Ishikawa (cell line): ENCODE measurements at regions not wholly inside any gene's neighbourhood (a gene's known extent, or its start where the extent isn't known, plus 50 kb on each side); places are given as distances from the start of the nearest gene placed in this dataset.

Source experiments
- CEBPB ChIP-seq: IDR thresholded peaks from 2 replicates; pipeline ENCODE4 v1.6.1; 2012
- CREB1 ChIP-seq: IDR thresholded peaks from 2 replicates; pipeline ENCODE4 v1.6.1; 2012; ENCODE audit warnings: low read depth
- EGR1 ChIP-seq: IDR thresholded peaks from 2 replicates; pipeline ENCODE4 v1.6.1; 2012
- EP300 ChIP-seq: IDR thresholded peaks from 2 replicates; pipeline ENCODE4 v1.6.1; 2012; ENCODE audit warnings: borderline replicate concordance
- FOXM1 ChIP-seq: IDR thresholded peaks from 2 replicates; pipeline ENCODE4 v1.6.1; 2012; ENCODE audit warnings: low read depth, borderline replicate concordance
- NFIC ChIP-seq: IDR thresholded peaks from 2 replicates; pipeline ENCODE4 v1.6.1; 2012
- RAD21 ChIP-seq: IDR thresholded peaks from 2 replicates; pipeline ENCODE4 v1.6.1; 2012; ENCODE audit warnings: low read depth
- TAF1 ChIP-seq: IDR thresholded peaks from 2 replicates; pipeline ENCODE4 v1.6.1; 2012; ENCODE audit warnings: low read depth, mild to moderate bottlenecking
- TCF12 ChIP-seq: IDR thresholded peaks from 2 replicates; pipeline ENCODE4 v1.6.1; 2012; ENCODE audit warnings: low read depth
- TEAD4 ChIP-seq: IDR thresholded peaks from 2 replicates; pipeline ENCODE4 v1.6.1; 2012
- YY1 ChIP-seq: IDR thresholded peaks from 2 replicates; pipeline ENCODE4 v1.6.1; 2012; ENCODE audit warnings: low read depth
- ZBTB7A ChIP-seq: IDR thresholded peaks from 2 replicates; pipeline ENCODE4 v1.6.1; 2012; ENCODE audit warnings: low read depth
- TF ChIP-seq, protein P1 (sequence below): IDR thresholded peaks from 2 replicates; pipeline ENCODE4 v1.6.1; 2012
- TF ChIP-seq, protein P2 (sequence below): IDR thresholded peaks from 2 replicates; pipeline ENCODE4 v1.6.1; 2012
- TF ChIP-seq, protein P3 (sequence below): IDR thresholded peaks from 2 replicates; pipeline ENCODE4 v1.6.1; 2012; ENCODE audit warnings: low read depth, mild to moderate bottlenecking

DNA sequence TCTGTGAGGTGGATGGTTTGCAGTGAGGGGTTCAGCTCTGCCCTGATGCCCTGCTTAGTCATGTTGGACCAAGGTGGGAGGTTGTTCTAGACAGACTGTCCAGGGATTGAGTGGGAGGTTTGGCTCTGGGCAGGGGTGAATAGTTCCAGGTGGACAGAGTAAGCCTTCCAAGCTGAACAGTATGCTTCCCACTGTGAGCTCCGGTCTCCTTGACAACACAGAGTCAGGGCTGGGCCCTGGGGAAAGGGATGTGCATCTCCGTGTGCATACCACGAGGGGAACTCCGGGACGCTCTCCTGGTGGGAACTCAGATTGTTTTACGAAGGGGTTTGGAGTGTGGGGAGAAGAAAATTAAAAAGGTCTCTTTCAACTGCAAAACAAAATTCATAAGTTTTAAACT is 174.7 kb downstream of the DHX35 start:
- TF ChIP-seq EP300 (no peak), ZBTB7A (no peak), EGR1 (no peak), RAD21 (no peak), CEBPB (no peak), TEAD4 (no peak), YY1 (no peak), TCF12 (no peak)
- TF ChIP-seq, protein P1, sequence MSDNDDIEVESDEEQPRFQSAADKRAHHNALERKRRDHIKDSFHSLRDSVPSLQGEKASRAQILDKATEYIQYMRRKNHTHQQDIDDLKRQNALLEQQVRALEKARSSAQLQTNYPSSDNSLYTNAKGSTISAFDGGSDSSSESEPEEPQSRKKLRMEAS = no peak
- TF ChIP-seq, protein P2, sequence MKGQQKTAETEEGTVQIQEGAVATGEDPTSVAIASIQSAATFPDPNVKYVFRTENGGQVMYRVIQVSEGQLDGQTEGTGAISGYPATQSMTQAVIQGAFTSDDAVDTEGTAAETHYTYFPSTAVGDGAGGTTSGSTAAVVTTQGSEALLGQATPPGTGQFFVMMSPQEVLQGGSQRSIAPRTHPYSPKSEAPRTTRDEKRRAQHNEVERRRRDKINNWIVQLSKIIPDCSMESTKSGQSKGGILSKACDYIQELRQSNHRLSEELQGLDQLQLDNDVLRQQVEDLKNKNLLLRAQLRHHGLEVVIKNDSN = no peak

DNA sequence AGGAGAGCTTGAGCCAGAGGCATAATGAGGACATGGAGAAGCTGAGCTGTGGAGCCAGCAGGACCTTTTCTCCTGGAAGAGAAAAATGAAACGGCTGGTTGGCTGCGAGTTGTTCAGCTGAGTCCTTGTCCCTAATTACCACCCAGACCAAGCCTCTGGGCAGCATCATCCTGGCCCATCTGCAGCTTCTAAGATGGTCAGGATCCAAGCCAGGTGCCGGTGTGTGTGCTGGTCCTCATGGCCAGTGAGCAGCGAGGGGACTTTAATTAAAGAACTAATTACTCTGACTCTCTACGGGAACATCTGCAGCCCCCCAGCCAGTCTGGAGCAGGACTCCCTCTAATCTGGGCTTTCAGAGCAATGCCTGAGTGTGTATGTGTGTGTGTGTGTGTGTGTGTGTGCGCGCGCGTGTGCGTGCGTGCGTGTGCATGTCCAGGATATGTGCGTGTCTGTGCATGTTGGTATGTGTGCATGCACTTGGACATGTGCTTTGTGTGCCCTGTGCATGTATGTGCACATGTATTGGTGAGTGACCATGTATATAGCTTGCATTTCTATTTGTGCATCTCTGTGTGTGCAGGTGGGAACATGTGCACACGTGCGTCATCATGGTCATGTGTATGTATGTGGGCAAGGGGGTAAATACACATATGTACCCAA is 173.9 kb downstream of the DHX35 start:
- TF ChIP-seq TCF12 (no peak), YY1 (no peak), CREB1 (no peak), EP300 (no peak), TAF1 (no peak), RAD21 (no peak), TEAD4 (no peak), ZBTB7A (no peak), EGR1 (no peak), FOXM1 (no peak), NFIC (no peak), CEBPB (no peak)
- TF ChIP-seq, protein P2 = no peak
- TF ChIP-seq, protein P3, sequence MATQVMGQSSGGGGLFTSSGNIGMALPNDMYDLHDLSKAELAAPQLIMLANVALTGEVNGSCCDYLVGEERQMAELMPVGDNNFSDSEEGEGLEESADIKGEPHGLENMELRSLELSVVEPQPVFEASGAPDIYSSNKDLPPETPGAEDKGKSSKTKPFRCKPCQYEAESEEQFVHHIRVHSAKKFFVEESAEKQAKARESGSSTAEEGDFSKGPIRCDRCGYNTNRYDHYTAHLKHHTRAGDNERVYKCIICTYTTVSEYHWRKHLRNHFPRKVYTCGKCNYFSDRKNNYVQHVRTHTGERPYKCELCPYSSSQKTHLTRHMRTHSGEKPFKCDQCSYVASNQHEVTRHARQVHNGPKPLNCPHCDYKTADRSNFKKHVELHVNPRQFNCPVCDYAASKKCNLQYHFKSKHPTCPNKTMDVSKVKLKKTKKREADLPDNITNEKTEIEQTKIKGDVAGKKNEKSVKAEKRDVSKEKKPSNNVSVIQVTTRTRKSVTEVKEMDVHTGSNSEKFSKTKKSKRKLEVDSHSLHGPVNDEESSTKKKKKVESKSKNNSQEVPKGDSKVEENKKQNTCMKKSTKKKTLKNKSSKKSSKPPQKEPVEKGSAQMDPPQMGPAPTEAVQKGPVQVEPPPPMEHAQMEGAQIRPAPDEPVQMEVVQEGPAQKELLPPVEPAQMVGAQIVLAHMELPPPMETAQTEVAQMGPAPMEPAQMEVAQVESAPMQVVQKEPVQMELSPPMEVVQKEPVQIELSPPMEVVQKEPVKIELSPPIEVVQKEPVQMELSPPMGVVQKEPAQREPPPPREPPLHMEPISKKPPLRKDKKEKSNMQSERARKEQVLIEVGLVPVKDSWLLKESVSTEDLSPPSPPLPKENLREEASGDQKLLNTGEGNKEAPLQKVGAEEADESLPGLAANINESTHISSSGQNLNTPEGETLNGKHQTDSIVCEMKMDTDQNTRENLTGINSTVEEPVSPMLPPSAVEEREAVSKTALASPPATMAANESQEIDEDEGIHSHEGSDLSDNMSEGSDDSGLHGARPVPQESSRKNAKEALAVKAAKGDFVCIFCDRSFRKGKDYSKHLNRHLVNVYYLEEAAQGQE = no peak
- TF ChIP-seq, protein P1 = no peak

DNA sequence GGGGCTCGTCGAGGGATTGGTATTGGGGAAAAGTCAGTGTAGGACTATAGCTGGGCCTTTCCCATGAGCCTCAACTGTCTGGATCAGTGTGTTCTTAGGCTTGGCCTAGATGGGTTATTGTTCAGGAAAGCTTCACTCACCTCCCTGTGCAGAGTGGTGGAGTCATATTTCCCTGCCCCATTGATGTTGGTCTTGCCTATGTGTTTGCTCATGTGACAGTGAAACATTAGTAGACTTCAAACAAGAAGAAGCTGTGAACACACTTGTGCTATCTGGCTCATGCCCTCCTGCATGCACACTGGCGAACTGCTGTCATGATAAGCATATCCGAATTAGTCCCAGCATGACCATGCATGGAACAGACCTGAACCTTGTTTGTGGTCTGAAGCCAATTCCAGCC is 171.1 kb downstream of the DHX35 start:
- TF ChIP-seq ZBTB7A (no peak), EGR1 (no peak), NFIC (no peak), TAF1 (no peak), CEBPB (no peak), EP300 (no peak), TCF12 (no peak), CREB1 (no peak), RAD21 (no peak)
- TF ChIP-seq, protein P2 = no peak
- TF ChIP-seq, protein P3 = no peak
- TF ChIP-seq, protein P1 = no peak

DNA sequence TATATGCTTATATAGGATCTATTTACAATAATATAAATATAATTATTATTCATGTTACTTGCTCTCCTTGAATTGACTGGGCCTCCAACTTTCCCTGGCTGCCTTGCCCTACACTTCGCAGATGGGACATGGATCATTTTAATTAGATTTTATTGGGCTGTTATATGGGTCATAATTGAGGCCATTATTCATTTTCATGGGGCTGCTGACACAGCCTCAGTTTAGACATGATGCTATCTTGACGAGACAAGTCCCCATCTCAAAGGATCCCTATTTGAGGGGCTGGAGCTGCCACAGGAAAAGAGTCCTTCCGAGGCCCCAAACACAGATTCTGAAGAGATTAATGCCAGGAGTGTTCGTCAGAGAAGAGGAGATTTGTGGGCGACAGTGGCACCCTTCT is 170.4 kb downstream of the DHX35 start:
- no peak for TF ChIP-seq ZBTB7A
- no peak for TF ChIP-seq RAD21
- TF ChIP-seq, protein P1 = no peak
- TF ChIP-seq CREB1 = no peak
- no peak for TF ChIP-seq EP300
- TF ChIP-seq TEAD4 = no peak
- TF ChIP-seq, protein P2 = no peak

DNA sequence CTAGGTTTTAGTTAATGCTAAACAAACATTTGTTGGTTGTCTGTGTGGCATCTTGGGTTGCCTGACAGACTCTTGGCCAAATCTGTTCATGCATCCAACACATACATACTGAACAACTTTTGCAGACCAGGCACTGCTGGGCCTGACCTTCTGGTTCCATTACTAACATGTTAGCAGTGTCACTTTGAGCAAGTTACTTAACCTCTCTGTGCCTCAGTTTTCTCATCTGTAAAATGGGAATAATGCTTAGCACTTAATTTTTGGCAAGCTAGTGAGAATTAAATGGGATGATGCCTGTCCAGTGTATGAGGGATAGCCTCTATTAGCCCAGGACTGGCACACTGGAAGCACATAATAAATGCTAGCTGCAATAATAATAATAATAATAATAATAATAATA is 169.9 kb downstream of the DHX35 start:
- TF ChIP-seq YY1 = no peak
- TF ChIP-seq, protein P2 = no peak
- no peak for TF ChIP-seq ZBTB7A
- TF ChIP-seq EP300 = no peak
- no peak for TF ChIP-seq TEAD4
- no peak for TF ChIP-seq EGR1
- TF ChIP-seq, protein P3 = no peak
- TF ChIP-seq, protein P1 = no peak
- no peak for TF ChIP-seq FOXM1
- TF ChIP-seq NFIC = no peak
- TF ChIP-seq RAD21 = no peak
- TF ChIP-seq TAF1 = no peak
- TF ChIP-seq CREB1 = no peak
